ENCODE measurements at regions not wholly inside any gene's neighbourhood (a gene's known extent, or its start where the extent isn't known, plus 50 kb on each side); places are given as distances from the start of the nearest gene placed in this dataset.

DNA sequence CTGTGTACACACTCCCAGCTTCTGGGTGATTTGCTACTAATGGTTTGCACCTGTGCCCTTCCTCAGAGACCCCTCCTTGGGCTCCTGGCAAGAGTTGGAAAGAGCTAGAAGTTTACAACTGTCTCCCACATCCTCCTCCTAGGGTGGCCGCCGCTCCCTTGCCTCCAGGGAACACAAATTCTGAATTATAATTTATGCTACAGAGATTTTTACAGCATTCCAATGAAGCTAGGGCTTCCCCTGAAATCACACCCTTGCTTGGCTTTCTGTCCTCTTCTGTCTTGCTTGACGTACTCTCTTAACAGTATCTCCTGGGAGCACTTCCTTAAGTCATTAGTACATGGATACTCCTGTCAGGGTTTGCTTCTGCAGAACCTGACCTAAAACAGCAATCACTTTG, 180.2 kb downstream of the KCNA5 start:
- Histone ChIP-seq H3K9me3 (no peaks in the 10 kb centered on the region), H3K4me1 (no peaks in the 10 kb centered on the region), H3K27ac (no peak overlapping the region), H3K36me3 (no peaks in the 10 kb centered on the region), H3K27me3 (no peaks in the 10 kb centered on the region), H3K4me3 (no peak overlapping the region)
- TF ChIP-seq EP300 (IDR thresholded peaks at IDR 0.05) (no peak), POLR2A (IDR thresholded peaks at IDR 0.05) (no peak), POLR2AphosphoS5 (IDR thresholded peaks at IDR 0.05) (no peak)
- TF ChIP-seq, protein P1, sequence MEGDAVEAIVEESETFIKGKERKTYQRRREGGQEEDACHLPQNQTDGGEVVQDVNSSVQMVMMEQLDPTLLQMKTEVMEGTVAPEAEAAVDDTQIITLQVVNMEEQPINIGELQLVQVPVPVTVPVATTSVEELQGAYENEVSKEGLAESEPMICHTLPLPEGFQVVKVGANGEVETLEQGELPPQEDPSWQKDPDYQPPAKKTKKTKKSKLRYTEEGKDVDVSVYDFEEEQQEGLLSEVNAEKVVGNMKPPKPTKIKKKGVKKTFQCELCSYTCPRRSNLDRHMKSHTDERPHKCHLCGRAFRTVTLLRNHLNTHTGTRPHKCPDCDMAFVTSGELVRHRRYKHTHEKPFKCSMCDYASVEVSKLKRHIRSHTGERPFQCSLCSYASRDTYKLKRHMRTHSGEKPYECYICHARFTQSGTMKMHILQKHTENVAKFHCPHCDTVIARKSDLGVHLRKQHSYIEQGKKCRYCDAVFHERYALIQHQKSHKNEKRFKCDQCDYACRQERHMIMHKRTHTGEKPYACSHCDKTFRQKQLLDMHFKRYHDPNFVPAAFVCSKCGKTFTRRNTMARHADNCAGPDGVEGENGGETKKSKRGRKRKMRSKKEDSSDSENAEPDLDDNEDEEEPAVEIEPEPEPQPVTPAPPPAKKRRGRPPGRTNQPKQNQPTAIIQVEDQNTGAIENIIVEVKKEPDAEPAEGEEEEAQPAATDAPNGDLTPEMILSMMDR (IDR thresholded peaks at IDR 0.05): no peak
- DNase-seq: no peak
- 91 to 95% methylated on average over 3 of the region's 3 CpGs for WGBS, 2 donors
- intact Hi-C loops (cut with DNase I): no loop called here

DNA sequence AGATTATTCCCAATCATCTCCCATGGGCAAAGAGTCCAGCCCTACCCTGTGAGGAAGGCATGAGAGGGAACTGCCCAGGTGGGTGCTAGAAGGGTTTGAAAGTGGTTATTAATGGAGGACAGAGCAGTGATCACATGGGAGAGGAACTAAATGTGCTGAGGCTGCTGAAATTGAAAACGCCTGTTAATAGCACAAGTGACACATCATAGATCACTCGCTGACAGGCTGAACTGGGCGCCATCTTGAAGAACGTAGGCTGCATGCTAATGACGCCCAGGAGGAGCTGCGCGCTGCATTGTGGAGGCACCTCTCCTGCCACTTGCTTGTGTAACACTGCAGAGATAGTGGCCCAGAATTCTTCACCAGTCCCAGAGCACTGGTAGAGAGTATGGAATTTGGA, 182.9 kb downstream of the KCNA5 start:
- WGBS, 2 donors: 96% methylated on average over 7 of the region's 7 CpGs
- H3K27me3 ChIP-seq: no peaks in the 10 kb centered on the region
- H3K9me3 ChIP-seq: no peaks in the 10 kb centered on the region
- intact Hi-C loops (cut with DNase I): no loop called here
- H3K27ac ChIP-seq: no peak overlapping the region
- no peaks in the 10 kb centered on the region for H3K36me3 ChIP-seq
- TF ChIP-seq, protein P1 (IDR thresholded peaks at IDR 0.05): no peak
- no peak for TF ChIP-seq POLR2A (IDR thresholded peaks at IDR 0.05)
- TF ChIP-seq POLR2AphosphoS5 (IDR thresholded peaks at IDR 0.05): no peak
- DNase-seq: no peak
- H3K4me3 ChIP-seq: no peak overlapping the region
- H3K4me1 ChIP-seq: no peaks in the 10 kb centered on the region

DNA sequence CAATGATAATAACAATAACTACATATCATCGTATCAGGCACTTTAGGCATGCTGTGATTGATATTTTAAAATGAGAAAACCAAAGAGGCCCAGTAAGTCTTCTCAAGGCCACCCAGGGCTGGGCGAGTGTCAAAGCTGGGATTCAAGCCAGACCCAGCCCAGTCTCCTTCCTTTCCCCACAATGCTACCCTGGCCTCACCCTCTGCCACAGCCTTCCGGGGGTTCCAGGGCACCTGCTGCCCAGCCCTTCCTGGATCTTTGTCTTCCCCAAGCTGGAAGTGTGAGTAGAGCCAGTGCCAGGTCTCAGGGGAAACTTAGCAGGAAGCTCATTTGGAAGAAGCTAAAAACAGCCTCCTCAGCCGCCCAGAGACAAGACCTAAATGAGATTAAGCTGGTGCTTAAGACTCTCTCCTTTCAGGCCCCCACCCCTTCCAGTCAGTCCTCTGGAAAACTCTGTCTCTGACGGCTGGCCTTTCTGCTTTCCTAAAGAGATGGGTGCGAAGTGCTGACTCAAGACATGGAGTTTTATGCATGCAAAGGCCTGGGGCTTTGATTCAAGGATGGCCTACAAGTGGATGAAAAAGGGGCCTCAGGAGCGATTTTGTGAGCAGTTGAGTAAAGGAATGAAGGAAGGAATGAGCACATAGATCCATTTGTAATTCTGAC, 184.2 kb downstream of the KCNA5 start:
- WGBS, 2 donors: 57 to 74% methylated on average over 7 of the region's 7 CpGs
- DNase-seq: no peak

DNA sequence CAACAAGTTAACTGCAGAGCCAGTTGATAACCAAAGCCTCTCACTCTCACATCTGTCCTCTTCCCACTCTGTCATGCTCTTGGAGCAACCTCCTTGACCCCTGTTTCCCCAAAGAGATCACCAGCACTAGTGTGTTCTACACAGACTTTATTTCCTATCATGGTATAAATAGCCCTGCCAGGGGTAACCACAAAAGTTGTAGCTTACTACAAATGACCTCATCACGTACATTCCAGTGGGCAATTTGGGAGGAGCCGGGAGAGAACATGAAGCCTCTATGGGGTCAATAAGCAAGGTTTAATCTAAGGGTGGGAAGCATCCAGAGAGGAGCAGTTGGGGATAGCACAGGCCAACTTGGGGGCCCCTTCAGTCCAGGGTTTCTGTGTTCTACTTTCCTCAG, 186.5 kb downstream of the KCNA5 start:
- no peak for DNase-seq
- H3K4me1 ChIP-seq: no peaks in the 10 kb centered on the region
- 87 to 88% methylated on average over 2 of the region's 2 CpGs for WGBS, 2 donors
- intact Hi-C loops (cut with DNase I): no loop called here
- H3K27ac ChIP-seq: no peak overlapping the region
- no peaks in the 10 kb centered on the region for H3K9me3 ChIP-seq
- TF ChIP-seq POLR2AphosphoS5 (IDR thresholded peaks at IDR 0.05): no peak
- TF ChIP-seq, protein P1 (IDR thresholded peaks at IDR 0.05): no peak
- no peak for TF ChIP-seq EP300 (IDR thresholded peaks at IDR 0.05)
- TF ChIP-seq POLR2A (IDR thresholded peaks at IDR 0.05): no peak
- H3K27me3 ChIP-seq: no peaks in the 10 kb centered on the region
- no peaks in the 10 kb centered on the region for H3K36me3 ChIP-seq
- no peak overlapping the region for H3K4me3 ChIP-seq

More for the DNA sequence above, 184.2 kb downstream of the KCNA5 start:
- no peaks in the 10 kb centered on the region for H3K4me1 ChIP-seq
- no peaks in the 10 kb centered on the region for H3K36me3 ChIP-seq
- H3K4me3 ChIP-seq: no peak overlapping the region
- no peaks in the 10 kb centered on the region for H3K27me3 ChIP-seq
- intact Hi-C loops (cut with DNase I): no loop called here
- TF ChIP-seq, protein P1 (IDR thresholded peaks at IDR 0.05): no peak
- TF ChIP-seq EP300 (IDR thresholded peaks at IDR 0.05) (no peak), POLR2A (IDR thresholded peaks at IDR 0.05) (no peak), POLR2AphosphoS5 (IDR thresholded peaks at IDR 0.05) (no peak)
- H3K9me3 ChIP-seq: no peaks in the 10 kb centered on the region
- no peak overlapping the region for H3K27ac ChIP-seq

DNA sequence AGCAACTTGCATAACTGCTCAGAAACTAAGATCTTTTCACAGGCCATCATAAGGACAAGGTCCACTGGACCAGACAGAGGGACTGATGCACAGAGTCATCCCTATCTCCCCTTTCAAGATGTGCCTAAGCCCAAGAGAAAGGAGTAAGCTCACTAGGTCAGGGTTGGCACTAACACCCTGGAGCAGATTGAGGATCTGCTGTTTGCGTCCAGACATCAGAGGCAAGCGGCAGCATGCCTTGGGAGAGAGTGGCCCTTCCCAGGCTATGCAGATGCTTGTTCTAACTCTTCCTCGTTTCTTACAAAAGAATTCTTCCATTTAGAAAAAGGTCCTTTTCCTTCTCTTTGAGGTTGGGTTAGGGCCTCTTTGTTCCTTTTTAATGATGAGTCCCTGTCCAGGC, 187.2 kb downstream of the KCNA5 start:
- Histone ChIP-seq H3K27me3 (no peaks in the 10 kb centered on the region), H3K36me3 (no peaks in the 10 kb centered on the region), H3K9me3 (no peaks in the 10 kb centered on the region), H3K27ac (no peak overlapping the region), H3K4me1 (no peaks in the 10 kb centered on the region), H3K4me3 (no peak overlapping the region)
- TF ChIP-seq EP300 (IDR thresholded peaks at IDR 0.05) (no peak), POLR2AphosphoS5 (IDR thresholded peaks at IDR 0.05) (no peak), POLR2A (IDR thresholded peaks at IDR 0.05) (no peak)
- TF ChIP-seq, protein P1 (IDR thresholded peaks at IDR 0.05): no peak
- 94 to 95% methylated on average over 3 of the region's 3 CpGs for WGBS, 2 donors
- no peak for DNase-seq
- intact Hi-C loops (cut with DNase I): no loop called here

Measured in sigmoid colon (tissue), 6 donors.